Astrocyte (in vitro differentiated cells and primary cell): ENCODE measurements at regions not wholly inside any gene's neighbourhood (a gene's known extent, or its start where the extent isn't known, plus 50 kb on each side); places are given as distances from the start of the nearest gene placed in this dataset.

ENCODE experiments used
- DNase-seq: peaks from one replicate; pipeline ENCODE4 v3.0.0-alpha.2; 2010; ENCODE audit warnings: low read depth
- FAIRE-seq: peaks from 2 replicates; lab custom pipeline; 2011; peaks lifted over from hg19 to GRCh38; lab: Jason Lieb, UNC
- H2AFZ ChIP-seq: 2 replicates; pipeline ENCODE4 v1.6.0; 2012; ENCODE audit warnings: low read depth, low read length, inconsistent platforms
- H3K27ac ChIP-seq: 2 replicates; pipeline ENCODE4 v1.5.1; 2011; ENCODE audit warnings: low read depth, low read length, inconsistent platforms
- H3K27me3 ChIP-seq: 2 replicates; pipeline ENCODE4 v1.6.0; 2011; ENCODE audit warnings: low read length, inconsistent platforms; ENCODE audit not compliant: insufficient read depth
- H3K36me3 ChIP-seq: 2 replicates; pipeline ENCODE4 v1.5.1; 2011; ENCODE audit warnings: low read length, inconsistent platforms; ENCODE audit not compliant: insufficient read depth
- H3K4me1 ChIP-seq: 2 replicates; pipeline ENCODE4 v1.5.1; 2011; ENCODE audit warnings: low read length, inconsistent platforms; ENCODE audit not compliant: insufficient read depth
- H3K4me2 ChIP-seq: 2 replicates; pipeline ENCODE4 v1.6.0; 2012; ENCODE audit warnings: low read length, inconsistent platforms
- H3K4me3 ChIP-seq: 2 replicates; pipeline ENCODE4 v1.5.1; 2011; ENCODE audit warnings: low read depth, mild to moderate bottlenecking, low read length, inconsistent platforms; ENCODE audit not compliant: insufficient read depth
- H3K79me2 ChIP-seq: 2 replicates; pipeline ENCODE4 v1.6.0; 2012; ENCODE audit warnings: mild to moderate bottlenecking, low read length, inconsistent platforms; ENCODE audit not compliant: insufficient read depth
- H3K9ac ChIP-seq: 2 replicates; pipeline ENCODE4 v1.6.0; 2012; ENCODE audit warnings: mild to moderate bottlenecking, low read length, inconsistent platforms
- H3K9me3 ChIP-seq: 2 replicates; pipeline ENCODE4 v1.5.1; 2012; ENCODE audit warnings: low read depth, mild to moderate bottlenecking, low read length, inconsistent platforms; ENCODE audit not compliant: insufficient read depth
- H4K20me1 ChIP-seq: 2 replicates; pipeline ENCODE4 v1.6.0; 2012; ENCODE audit warnings: low read length, inconsistent platforms; ENCODE audit not compliant: insufficient read depth
- H3K27ac Mint-ChIP-seq: one replicate; pipeline ENCODE4 v1.8.0; 2021; ENCODE audit warnings: mild to moderate bottlenecking, mixed read lengths; ENCODE audit not compliant: unreplicated experiment
- H3K27me3 Mint-ChIP-seq: one replicate; pipeline ENCODE4 v1.8.0; 2021; ENCODE audit warnings: low read depth, mixed read lengths; ENCODE audit not compliant: unreplicated experiment
- H3K36me3 Mint-ChIP-seq: one replicate; pipeline ENCODE4 v1.8.0; 2021; ENCODE audit warnings: low read depth, mixed read lengths; ENCODE audit not compliant: unreplicated experiment
- H3K4me1 Mint-ChIP-seq: one replicate; pipeline ENCODE4 v1.8.0; 2021; ENCODE audit warnings: low read depth, mixed read lengths; ENCODE audit not compliant: unreplicated experiment
- H3K4me3 Mint-ChIP-seq: one replicate; pipeline ENCODE4 v1.8.0; 2021; ENCODE audit warnings: mild to moderate bottlenecking, moderate library complexity, mixed read lengths; ENCODE audit not compliant: unreplicated experiment
- H3K9me3 Mint-ChIP-seq: one replicate; pipeline ENCODE4 v1.8.0; 2021; ENCODE audit warnings: mild to moderate bottlenecking, mixed read lengths; ENCODE audit not compliant: unreplicated experiment
- EZH2 ChIP-seq: IDR thresholded peaks from 2 replicates; pipeline ENCODE4 v1.6.1; 2012; ENCODE audit warnings: mild to moderate bottlenecking, low read length, inconsistent platforms; ENCODE audit not compliant: insufficient read depth
- TF ChIP-seq, protein P1 (sequence below): IDR thresholded peaks from 2 replicates; pipeline ENCODE4 v1.5.1; 2011; ENCODE audit warnings: low read depth, mild to moderate bottlenecking, inconsistent platforms, low read length, moderate library complexity; ENCODE audit not compliant: insufficient read depth

DNA sequence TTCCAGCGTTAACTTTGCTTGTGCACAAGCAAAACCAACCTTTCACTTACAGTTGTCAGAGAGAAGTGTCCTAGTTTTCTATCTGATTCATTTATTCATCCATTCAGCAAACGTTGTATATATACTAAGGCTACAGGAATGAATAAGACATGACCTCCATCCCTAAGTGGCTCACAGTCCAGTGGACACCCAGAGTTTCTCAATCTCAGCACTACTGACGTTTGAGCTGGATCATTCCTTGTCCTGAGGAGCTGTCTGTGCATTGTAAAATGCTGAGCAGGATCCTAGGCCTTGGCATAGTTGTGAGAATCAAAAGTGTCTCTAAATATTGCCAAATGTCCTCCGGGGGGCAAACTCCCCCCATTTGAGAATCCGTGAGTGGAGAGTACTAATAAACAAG is 166.7 kb upstream of the PRKCQ start:
- no peak overlapping the region for H3K4me2 ChIP-seq
- H2AFZ ChIP-seq = no peak overlapping the region
- peaks cover 14% of the 10 kb centered on the region for H3K4me1 ChIP-seq
- no peak overlapping the region for H3K9ac ChIP-seq
- H3K9me3 Mint-ChIP-seq = no peaks in the 10 kb centered on the region
- no peaks in the 10 kb centered on the region for H3K27me3 Mint-ChIP-seq
- H3K9me3 ChIP-seq = no peaks in the 10 kb centered on the region
- H3K79me2 ChIP-seq = no peaks in the 10 kb centered on the region
- peaks cover 3% of the 10 kb centered on the region for H3K4me1 Mint-ChIP-seq
- no peak overlapping the region for H3K27ac ChIP-seq
- FAIRE-seq (no peak), DNase-seq (no peak)
- H3K4me3 Mint-ChIP-seq = no peak overlapping the region
- H3K36me3 ChIP-seq = no peaks in the 10 kb centered on the region
- no peak overlapping the region for H3K4me3 ChIP-seq
- H3K36me3 Mint-ChIP-seq = no peaks in the 10 kb centered on the region
- H3K27me3 ChIP-seq = no peaks in the 10 kb centered on the region
- no peak for TF ChIP-seq EZH2
- TF ChIP-seq, protein P1, sequence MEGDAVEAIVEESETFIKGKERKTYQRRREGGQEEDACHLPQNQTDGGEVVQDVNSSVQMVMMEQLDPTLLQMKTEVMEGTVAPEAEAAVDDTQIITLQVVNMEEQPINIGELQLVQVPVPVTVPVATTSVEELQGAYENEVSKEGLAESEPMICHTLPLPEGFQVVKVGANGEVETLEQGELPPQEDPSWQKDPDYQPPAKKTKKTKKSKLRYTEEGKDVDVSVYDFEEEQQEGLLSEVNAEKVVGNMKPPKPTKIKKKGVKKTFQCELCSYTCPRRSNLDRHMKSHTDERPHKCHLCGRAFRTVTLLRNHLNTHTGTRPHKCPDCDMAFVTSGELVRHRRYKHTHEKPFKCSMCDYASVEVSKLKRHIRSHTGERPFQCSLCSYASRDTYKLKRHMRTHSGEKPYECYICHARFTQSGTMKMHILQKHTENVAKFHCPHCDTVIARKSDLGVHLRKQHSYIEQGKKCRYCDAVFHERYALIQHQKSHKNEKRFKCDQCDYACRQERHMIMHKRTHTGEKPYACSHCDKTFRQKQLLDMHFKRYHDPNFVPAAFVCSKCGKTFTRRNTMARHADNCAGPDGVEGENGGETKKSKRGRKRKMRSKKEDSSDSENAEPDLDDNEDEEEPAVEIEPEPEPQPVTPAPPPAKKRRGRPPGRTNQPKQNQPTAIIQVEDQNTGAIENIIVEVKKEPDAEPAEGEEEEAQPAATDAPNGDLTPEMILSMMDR = no peak
- no peak overlapping the region for H3K27ac Mint-ChIP-seq
- no peaks in the 10 kb centered on the region for H4K20me1 ChIP-seq

- H2AFZ ChIP-seq = no peak overlapping the region
- H4K20me1 ChIP-seq = no peaks in the 10 kb centered on the region
- H3K4me2 ChIP-seq = no peak overlapping the region
- no peak overlapping the region for H3K27ac Mint-ChIP-seq
- no peaks in the 10 kb centered on the region for H3K79me2 ChIP-seq
- no peak for DNase-seq
- H3K4me3 Mint-ChIP-seq = no peak overlapping the region
- H3K27me3 ChIP-seq = no peaks in the 10 kb centered on the region
- H3K36me3 Mint-ChIP-seq = no peaks in the 10 kb centered on the region
- FAIRE-seq = no peak
- no peak overlapping the region for H3K4me3 ChIP-seq
- H3K36me3 ChIP-seq = no peaks in the 10 kb centered on the region
- H3K4me1 Mint-ChIP-seq = peaks cover 3% of the 10 kb centered on the region
- TF ChIP-seq, protein P1 = no peak
- no peak for TF ChIP-seq EZH2
- no peaks in the 10 kb centered on the region for H3K9me3 Mint-ChIP-seq
- H3K9ac ChIP-seq = no peak overlapping the region
- no peaks in the 10 kb centered on the region for H3K9me3 ChIP-seq
- H3K27me3 Mint-ChIP-seq = no peaks in the 10 kb centered on the region
- H3K27ac ChIP-seq = no peak overlapping the region
- H3K4me1 ChIP-seq = peaks cover 4% of the 10 kb centered on the region
Observed at GRCh38 chr10:6743291-6743849, 163.3 kb upstream of the PRKCQ start.

GRCh38 chr10:6741541-6741941 is 161.5 kb upstream of the PRKCQ start:
- Histone ChIP-seq H3K9ac (no peak overlapping the region), H3K79me2 (no peaks in the 10 kb centered on the region), H3K4me1 (peaks cover 13% of the 10 kb centered on the region), H3K36me3 (no peaks in the 10 kb centered on the region), H3K27me3 (no peaks in the 10 kb centered on the region), H4K20me1 (no peaks in the 10 kb centered on the region), H2AFZ (no peak overlapping the region), H3K4me2 (no peak overlapping the region), H3K9me3 (no peaks in the 10 kb centered on the region), H3K27ac (no peak overlapping the region), H3K4me3 (no peak overlapping the region)
- peaks cover 9% of the 10 kb centered on the region for H3K4me1 Mint-ChIP-seq
- no peak for DNase-seq
- no peak for TF ChIP-seq EZH2
- TF ChIP-seq, protein P1 = no peak
- no peak overlapping the region for H3K27ac Mint-ChIP-seq
- no peak overlapping the region for H3K4me3 Mint-ChIP-seq
- FAIRE-seq = no peak
- no peaks in the 10 kb centered on the region for H3K36me3 Mint-ChIP-seq
- no peaks in the 10 kb centered on the region for H3K27me3 Mint-ChIP-seq
- no peaks in the 10 kb centered on the region for H3K9me3 Mint-ChIP-seq
